NCI-H460 (cell line): ENCODE measurements at regions not wholly inside any gene's neighbourhood (a gene's known extent, or its start where the extent isn't known, plus 50 kb on each side); places are given as distances from the start of the nearest gene placed in this dataset.
"Not testable (repeated sequence)": the region's sequence is repeated elsewhere in the genome, so short reads cannot be mapped to it uniquely, and the experiment has no call there.

Source experiments
- DNase-seq: peaks from one replicate; pipeline ENCODE4 v3.0.0-alpha.2; 2016; ENCODE audit warnings: low read depth; ENCODE audit errors: extremely low read depth

DNA sequence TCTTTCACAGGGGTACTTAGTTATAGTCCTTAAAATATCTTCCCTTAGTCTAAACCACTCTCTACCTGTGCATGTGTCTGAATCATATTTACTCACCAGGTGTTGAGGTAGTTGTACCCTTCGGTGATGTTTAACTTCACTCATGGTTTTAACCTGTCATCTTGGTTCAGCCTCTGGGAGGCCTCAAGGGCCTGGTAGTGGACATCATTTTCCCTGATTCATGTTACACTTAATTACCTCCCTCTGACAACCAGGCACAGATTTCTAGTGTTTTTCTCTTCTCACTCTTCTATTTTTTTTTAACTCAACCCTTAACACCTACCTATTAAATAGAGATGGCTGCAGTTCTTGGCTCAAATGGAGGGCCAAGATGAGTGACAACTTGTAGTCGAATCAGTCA is 505.4 kb downstream of the TMEM114 start:
- no peak for DNase-seq

DNA sequence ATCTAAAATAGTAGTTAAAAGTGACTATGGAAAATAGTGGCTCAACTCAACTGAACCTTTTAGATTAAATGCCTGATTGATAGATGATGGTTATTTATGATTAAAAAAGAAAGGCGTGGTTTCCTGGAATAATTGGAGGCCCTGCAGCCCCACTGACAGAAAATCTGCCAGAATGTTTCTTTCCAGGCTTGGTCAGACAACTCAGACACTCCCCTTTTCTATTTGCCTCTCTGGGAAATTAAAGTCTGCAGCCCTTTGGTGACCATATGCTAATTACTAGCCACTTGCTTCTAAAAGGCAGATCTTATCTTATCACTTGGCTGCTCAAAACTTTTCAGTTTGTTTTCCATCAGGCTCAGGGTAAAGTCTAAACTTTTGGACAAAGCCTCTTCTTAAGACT is 506.0 kb downstream of the TMEM114 start:
- DNase-seq = no peak

GRCh38 chr16:8083560-8083959 is 506.8 kb downstream of the TMEM114 start:
- no peak for DNase-seq

GRCh38 chr16:8080817-8081216 is 509.5 kb downstream of the TMEM114 start:
- DNase-seq = no peak

- DNase-seq = no peak
Measured at GRCh38 chr16:8075271-8075670, 515.0 kb downstream of the TMEM114 start.

- no peak for DNase-seq
Measured at GRCh38 chr16:8070506-8070905, 519.8 kb downstream of the TMEM114 start.

DNA sequence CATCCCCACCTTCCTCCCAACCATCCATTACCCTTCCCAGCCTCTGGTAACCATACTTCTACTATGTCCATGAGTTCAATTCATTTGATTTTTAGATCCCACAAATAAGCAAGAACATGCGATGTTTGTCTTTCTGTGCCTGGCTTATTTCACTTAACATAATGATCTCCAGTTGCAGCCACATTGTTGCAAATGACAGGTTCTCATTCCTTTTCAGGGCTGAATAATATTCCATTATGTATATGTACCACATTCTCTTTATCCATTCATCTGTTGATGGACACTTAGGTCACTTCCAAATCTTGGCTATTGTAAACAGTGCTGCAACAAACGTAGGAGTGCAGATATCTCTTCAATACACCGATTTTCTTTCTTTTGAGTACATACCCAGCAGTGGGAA is 522.1 kb downstream of the TMEM114 start:
- not testable (repeated sequence) for DNase-seq

GRCh38 chr16:8063159-8063558 is 527.2 kb downstream of the TMEM114 start:
- no peak for DNase-seq

- DNase-seq = no peak
Measured at GRCh38 chr16:8062677-8063076, 527.6 kb downstream of the TMEM114 start.

DNA sequence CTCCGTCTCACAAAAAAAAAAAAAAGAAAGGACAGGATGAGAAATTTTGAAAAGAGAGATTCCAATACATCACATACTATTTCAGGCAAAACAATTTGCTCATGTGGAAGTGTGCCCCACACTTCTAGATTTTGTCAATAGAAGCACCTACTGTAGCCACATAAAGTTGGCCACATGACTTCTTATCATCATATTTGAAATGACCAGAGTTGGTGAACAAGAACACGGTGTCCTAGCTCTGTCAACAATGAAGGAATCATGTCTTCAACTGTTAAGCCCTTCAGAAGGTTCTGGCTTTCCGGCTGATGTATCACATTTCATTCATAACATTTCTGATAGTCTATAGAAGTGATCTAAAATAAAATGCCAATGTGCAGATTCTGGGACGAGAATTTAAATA is 534.5 kb downstream of the TMEM114 start:
- DNase-seq = no peak

DNA sequence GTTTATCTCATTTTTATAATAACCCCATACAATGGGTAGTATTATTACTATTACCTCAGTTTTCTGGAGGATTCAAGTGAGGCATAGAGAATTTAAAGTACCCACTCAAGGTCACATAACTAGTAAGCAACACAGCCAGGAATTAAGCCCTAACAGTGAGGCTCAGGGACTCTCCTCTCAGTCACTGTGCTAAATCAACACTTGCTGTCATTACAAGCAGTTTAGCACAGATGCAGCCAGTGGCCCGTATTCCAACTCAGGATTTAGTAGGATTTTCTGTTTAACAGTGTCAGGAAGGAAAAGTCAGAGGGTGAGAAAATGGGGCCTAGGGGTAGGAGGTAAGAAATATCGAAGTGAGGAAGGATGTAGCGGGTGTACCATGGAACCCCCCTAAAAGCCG is 536.9 kb downstream of the TMEM114 start:
- no peak for DNase-seq

- DNase-seq = no peak
Measured at GRCh38 chr16:8048433-8048832, 541.9 kb downstream of the TMEM114 start.

- no peak for DNase-seq
Measured at GRCh38 chr16:8047736-8048135, 542.6 kb downstream of the TMEM114 start.

- DNase-seq = no peak
Measured at GRCh38 chr16:8044796-8045195, 545.5 kb downstream of the TMEM114 start.

GRCh38 chr16:8032406-8032805 is 557.9 kb downstream of the TMEM114 start:
- no peak for DNase-seq

GRCh38 chr16:8030004-8030403 is 560.3 kb downstream of the TMEM114 start:
- not testable (repeated sequence) for DNase-seq

- no peak for DNase-seq
Measured at GRCh38 chr16:8026450-8026849, 563.9 kb downstream of the TMEM114 start.

DNA sequence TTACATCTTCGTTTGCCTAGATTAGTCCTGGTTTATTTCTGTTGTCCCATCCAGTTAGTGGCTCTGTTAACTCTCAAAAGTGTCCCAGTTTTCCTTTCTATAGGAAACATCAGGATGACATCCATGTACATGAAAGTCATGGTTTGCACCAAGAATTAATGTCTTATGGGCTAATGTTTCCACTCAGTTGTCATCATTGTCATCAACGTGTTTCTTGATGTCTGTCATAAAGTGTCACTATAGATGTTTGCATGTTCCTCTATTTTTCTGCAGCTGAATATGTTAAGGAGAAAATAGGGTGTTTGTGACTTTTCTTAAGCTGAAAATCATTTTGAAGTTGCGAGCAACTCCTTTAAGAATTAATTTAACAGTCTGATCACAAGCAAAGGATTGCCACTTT is 567.0 kb downstream of the TMEM114 start:
- DNase-seq = no peak

DNA sequence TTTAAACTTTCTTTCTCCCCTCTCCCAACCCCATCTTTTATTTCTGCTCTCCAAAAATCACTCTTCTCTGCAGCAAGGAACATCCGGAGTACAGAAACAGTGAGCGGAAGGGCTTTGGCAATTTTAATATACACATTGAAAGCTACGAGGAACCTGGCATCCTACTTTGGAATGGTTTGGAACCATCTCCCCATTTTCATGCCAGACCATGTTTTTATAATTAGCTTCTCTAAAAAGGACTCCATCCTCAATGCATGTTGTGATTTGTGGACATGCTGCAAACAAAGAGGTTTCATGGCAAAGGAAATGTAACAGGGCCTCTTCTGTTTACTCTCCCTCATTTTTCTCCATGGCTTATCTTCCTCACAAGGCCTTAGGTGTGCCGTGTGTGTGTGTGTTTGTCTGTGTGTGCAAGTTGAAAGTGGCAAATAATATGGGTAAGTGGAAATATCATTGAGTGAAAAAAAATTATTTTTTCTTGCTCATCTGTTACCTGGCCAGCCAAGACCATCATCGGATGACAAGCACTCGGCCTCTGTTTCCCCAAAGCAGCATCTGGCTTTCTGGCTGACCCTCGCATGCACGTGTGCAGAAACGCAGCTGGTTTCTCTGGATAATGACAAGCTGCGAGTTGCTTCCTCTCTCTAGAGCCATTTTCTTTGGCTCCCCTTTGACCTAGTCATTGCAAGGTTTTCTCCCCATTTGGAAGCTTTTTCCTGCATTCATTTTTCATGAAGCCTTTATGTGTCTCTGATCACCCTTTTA is 585.0 kb downstream of the TMEM114 start:
- no peak for DNase-seq

DNA sequence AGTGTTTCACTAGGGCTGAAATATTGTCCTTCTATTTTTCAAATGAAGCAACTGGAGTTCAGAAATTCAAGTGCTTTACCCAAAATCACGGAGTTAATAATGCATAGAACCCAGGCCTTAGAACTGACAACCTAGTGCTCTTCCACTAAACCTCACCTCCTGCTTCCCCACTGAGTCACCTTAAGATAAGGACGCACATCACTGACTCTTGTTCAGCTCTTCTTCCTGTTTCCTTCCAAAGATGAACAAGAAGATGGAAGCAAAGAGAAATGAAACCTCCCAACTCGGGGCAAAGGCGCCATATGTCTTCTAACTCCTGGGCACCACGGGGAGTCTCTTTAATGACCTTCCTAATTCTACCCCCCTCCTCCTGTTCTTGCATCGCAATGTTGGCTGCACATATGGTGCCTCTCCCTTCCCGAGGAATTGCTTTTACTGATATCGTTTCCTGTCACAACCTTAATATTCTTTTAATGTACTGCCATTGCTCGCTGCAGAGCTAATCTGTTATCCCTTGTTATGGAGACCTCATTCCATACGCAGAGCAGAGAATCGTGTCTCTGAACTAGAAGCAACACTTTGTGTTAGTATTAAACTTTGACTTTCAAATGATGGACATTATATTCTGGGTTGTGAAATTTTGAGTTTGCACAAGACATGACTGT is 591.4 kb downstream of the TMEM114 start:
- no peak for DNase-seq

DNA sequence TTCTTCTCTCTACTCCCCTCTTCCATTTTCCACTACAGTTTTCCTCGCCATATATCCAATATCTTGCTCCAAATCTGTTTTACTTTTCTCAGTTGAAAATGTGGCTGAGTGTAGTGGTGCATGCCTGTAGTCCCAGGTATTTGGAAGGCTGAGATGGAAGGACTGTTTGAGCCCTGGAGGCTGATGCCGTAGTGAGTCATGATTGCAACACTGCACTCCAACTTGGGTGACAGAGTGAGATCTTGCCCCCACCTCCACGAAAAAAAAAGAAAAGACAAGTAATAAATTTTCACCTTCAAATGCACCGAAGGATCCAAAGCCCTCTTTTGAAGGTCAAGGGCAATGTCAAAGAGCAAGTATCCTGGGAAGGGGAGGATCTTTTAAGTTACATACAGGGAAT is 592.3 kb downstream of the TMEM114 start:
- DNase-seq = no peak

- no peak for DNase-seq
Measured at GRCh38 chr16:7992616-7993015, 597.7 kb downstream of the TMEM114 start.
